Activated CD8-positive, alpha-beta memory T cell treated with anti-CD3 and anti-CD28 coated beads, Interleukin-2, amount 50 U/mL, for 24 hours (primary cell): ENCODE measurements at regions not wholly inside any gene's neighbourhood (a gene's known extent, or its start where the extent isn't known, plus 50 kb on each side); places are given as distances from the start of the nearest gene placed in this dataset.

ENCODE experiments used
- DNase-seq: peaks from one replicate; pipeline ENCODE4 v3.0.0-alpha.2; 2020; ENCODE audit errors: extremely low read depth

DNA sequence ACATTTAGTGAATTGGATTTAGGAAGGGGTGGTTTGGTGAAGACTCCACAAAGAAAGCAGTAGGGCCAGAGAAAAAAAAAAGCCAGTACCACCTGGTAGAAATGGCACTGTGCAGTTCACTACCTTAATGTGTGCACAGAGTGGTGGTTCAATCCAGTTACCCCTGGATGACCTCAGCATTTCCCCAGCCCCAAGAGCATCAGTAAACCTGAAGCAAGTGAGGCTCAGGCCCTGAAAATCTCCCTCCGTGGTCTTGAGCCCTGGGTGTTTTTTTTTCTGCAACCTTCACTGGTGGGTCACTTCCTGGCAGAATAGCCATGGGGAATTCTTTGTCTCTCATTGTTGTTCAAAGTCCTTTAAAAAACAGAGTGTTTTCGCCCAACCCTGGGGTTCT, 202.9 kb downstream of the GADD45G start:
- DNase-seq: no peak

DNA sequence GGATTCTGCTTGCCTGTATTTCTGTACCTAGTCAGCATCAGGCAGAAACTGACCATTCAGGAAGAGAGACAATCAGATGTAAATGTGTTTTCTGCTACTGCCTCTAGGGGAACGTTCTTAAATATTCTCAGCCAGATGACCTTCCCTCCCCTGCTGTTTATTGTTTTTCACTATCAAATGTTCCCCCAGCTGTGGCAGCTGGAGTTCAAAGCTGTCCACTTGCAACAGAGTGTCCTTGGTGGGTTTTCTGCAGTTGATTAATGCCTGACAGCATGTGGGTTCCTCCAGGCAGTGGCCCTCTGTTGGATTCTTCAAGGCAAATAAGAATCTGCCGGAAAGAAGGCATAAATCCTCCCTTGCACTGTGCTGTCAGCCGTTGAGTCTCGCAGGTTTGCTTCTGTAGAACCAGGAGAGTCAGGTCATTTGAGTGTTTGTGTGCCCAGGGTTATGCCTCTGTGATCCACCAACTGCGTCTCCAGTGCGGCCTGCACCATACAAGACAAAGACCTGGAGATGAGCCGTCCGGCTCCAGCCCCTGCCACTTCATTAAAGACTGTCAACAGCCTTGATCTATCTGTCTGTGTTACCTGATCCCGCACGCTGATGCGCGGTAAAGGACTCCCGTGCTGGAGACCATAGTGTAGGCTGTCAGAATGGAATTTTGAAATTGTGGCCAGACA, 203.4 kb downstream of the GADD45G start:
- no peak for DNase-seq

DNA sequence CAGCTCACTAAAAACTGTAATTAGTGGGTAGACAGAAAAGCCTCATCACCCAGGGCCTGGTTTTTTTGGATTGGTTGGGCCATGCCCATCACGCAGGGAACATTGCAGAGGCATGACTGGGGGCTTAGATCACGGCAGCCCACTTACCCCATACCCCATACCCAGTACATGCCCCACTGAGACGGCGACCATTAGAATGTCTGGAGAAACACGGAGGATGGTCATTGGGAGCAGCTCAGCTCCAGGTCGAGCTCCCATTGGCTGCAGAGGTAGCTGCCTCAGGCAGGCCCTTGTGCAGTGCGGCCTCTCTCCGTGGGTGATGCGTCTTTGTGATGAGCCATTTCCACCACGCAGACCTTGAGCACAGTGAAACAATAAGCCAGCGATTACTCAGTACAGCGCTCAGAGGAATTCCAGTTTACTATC, 204.0 kb downstream of the GADD45G start:
- no peak for DNase-seq

DNA sequence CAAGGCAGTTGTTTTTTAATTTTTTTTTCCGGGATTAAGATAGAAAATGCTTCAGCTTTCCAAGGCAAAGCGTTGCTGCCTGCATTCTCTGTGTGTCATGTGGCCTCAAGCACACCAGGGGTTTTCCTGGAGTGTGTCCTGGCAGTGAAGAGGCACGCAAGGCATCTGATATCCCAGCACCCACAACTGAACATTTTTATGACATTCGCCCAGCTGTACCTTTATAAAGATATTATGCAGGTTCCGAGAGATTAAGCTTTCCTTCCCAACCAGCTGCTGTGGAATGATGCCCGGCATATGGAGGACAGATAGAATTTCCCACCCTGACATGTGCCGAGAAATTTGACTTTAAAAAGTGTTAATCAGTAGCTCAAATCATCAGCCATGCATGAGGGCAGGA, 205.6 kb downstream of the GADD45G start:
- no peak for DNase-seq

DNA sequence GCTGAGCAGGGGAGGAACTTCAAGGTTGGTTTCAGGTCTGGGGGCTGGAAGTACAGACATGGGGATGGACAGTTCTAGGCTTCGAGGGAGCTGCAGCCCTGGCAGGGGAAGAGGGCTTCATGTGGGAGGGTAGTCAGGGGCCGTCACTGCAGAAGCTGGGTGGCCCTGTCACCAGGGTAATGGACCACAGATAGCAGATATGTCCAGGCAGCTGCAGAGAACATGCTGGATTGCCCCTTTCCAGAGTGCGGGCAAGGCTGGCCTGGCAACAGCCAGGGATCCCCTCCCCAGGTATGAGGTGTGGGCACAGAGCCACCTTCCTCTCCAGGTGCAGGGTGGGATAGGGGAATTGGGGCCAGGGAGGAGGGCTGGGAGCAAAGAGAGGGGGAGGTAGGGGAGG, 206.5 kb downstream of the GADD45G start:
- DNase-seq: no peak

DNA sequence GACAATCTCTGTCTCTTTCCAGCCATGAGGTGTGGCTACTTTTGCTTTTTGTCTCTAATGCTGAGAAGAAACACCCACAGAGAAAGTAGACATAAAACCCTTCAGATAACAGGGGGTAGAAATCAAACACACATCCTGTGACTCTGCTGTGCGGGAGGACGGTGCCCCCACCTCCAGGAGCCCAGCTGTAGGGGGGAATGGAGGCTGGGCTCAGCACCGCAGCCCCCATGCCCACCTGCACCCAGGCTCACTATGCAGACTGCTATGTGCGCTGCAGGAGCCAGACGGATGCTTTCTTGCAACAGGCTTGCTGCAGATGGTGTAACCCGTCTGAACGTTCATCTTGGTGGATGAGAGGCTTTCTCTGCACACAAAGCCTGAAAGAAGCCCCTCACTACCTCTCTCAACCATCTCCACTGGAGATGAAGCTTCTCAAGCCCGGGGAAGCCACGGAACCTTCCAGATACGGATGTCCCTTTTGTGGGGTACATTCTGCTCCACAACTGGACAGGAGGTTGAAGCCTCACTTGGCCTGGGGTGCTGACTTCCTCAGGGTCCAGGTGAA, 207.2 kb downstream of the GADD45G start:
- DNase-seq: no peak

DNA sequence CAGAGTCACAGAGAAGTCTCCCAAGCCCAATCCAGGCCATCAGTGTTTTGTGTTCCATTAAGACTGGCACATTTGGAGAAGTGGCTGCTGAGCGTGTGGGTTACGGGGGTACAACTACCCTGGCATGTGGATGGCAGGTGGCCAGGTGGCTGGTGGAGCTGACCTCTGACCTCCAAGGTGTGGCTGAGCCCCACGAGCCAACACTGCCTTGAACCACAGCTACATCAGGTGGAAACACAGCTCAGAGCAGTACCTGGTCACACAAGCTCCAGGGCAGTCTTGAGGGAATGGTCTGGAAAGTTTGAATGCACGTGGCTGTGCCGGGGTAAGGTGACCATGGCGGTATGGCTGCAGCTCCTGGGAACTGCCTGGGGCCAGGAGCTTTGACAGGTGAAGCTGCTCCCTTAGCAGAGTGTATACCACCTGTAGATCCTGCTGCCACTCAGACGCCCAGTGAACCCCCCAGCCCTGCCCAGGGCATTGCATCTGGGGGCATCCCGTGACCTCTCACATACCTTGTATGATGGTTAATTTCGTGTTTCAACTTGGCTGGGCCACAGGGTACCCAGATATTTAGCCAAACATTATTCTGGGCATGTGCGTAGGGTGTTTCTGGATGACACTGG, 207.9 kb downstream of the GADD45G start:
- DNase-seq: no peak

DNA sequence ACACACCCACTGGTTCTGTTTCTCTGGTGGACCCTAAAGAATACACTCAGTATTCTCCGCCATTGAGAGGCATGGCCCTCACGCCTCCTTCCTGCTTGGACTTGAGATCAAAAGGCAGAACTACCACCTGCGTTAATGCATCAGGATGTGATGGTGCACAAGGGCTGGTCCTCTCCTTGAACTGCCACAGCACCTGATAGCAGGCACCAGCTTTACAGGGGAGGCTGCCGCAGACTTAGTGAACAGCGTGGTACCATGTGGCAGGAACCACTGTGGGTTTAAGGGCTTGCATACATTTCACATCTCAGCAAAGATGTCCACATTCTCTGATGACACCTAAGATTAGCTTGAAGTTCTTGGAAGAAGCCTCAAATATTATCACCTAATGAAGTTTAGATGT, 208.7 kb downstream of the GADD45G start:
- DNase-seq: no peak

DNA sequence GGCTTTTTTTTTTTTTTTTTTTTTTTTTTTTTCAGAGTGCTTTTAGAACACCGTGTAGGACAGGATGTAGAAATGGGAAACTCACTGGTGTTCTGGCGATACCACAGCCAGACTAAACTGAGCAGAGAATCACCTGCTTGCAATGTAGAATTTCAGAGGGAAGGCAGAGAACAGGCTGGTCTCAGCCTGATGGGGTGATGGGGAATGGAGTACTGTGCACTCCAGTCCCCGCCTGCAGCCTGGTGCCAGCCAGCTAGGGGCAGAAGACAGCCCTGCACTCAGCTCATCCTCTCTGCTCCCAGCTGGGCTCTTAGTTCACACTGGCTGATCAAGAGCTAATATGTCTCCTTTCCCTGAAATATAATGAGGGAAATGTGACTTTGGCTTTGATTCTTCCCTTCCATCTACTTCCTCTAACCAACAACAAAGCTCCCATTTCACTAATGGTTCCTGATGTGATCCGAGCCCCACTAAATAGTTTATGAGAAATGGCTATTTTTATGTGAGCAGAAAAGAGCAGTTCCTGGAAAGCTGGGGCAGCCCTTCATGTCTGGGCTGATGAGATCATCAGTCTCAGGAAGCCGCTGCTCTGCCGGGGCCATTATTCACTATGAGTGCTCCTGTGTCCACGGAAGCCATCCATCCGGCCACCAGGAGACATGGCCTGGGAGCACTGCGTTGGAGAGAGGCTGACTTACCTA, 209.7 kb downstream of the GADD45G start:
- DNase-seq: no peak

DNA sequence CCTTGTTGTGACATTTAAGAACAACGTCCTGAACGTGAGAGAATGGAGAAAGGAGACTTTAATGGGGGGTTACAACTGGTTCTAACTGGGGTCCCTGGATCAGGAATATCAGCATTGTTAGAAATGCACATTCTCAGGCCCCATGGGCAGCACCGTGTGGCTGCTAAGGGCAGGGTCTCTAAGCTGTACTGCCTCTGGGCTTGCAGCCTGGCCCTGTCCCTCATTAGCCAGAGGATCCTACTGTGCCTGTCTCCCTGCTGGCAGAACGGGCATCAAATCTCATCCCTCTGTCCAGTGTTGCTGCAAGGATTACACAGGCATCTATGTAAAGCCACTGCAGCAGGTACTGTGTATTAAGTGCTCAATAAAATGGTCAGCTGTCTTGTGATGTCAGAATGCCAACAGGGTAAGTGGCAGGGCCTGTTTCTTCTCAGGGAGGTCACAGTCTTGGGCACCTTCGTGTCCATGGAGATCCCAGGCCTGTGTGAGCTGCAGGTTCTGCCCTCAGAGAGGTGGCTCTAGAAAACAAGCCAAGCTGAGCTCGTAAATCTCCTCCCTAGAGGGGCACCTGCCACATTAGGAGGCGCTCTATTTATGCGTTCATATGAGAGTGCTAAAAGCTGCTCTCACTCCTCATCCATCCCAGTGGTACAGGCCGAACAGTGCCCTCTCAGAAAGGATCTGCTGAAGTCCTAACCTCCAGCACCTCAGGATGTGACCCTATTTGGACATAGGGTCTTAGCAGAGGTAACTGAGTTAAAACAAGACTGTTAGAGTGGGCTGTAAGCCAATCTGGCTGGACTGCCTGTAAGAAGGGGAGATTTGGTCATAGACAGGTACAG, 210.5 kb downstream of the GADD45G start:
- DNase-seq: no peak

DNA sequence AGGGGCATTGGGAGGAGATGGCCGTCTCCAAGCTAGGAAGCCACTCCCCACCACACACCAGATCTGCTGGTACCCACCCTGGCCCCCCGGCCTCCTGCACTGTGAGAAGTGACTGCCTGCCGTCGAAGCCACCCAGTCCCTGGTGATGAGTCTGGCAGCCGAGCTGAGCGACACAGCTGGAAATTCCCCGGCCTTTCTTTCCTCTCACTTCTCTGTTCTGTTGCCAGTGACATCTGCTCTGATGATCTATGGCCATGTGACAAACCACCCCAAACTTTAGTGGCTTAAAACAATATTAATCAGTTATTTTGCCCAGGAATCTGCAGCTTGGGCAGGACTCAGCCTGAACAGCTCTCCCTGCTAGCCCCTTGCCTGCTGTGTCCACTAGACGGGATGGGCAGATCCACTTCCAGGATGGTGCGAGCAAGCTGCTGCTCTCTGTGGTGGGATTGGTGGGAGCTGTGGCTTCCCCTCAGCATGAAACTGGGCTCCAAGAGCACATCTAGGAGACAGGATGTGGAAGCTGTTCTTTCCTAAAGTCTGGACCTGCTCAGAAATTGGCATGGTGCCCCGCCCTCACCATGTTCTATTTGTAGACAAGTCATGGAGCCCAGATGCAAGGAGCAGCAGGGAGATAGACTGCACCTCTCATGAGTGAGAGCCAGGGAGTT, 211.2 kb downstream of the GADD45G start:
- DNase-seq: no peak

DNA sequence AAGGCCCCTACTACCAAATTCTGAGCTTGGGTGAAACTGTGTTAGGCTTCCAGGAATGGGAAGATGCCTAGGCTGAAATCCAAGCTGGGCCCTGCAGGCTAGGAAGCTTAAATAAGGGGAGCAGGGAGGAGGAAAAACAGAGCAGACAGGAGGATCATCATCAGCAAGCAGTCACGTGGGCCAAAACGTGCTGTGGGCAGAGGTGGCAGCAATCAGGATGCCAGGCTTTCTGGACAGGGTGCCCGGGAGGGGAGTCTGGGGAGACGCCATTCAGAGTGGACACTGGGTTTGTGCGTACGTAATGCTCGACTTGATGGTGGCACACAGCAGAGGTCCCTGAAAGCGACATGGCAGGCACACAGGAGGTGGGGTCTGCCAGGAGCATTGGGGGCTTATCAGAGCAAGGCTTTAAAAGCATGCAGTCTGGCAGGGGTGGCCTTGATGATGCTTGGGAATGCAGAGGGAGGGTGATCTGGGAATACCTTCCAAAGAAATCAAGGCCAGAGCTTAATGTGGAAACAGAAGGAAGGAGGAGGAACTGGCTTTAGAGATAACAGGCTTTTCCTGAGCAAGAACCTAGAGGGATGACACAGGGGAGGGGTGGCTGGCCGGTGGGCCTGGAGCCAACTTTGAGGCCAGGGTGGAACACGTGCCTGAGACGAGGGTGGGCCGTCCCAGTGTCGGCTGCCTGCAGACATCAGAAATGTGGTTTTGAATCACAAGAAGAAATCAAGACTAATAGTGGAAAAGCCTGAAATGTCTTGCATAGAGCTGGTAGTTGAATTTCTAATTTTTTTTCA, 212.5 kb downstream of the GADD45G start:
- no peak for DNase-seq

DNA sequence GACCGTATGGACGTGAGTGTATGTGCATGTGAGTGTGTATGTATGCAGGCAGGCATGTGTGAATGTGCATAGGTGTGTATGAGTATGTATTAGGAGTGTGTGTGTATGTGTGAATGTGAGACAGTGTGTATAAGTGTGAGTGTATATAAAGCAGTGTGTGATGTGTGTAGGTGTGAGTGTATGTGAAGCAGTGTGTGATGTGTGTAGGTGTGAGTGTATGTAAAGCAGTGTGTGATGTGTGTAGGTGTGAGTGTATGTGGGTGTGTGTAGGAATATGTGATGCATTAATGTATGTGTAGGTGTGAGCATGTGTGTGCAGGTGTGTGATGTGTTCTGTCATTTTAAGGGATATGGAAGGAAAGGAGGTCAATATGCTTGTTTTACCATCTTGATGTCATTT, 215.5 kb downstream of the GADD45G start:
- DNase-seq: no peak

DNA sequence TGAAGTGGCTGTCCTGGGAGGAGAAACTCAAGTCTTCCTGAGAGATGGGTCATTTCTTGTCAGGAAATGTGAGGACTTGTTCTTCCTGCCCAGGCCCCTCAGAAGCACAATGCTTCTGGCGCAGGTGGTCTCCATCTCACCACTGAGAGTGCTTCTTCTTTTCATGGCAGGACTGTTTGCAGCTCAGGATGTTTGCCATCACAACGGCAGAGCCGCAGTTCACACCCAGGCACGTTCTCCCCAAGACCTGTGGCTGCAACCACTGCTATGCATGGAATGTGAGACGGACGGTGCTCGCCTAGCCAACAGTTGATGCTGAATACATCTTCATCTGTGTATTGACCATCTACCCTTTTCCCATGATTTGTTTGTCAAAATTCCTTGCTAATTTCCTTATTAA, 216.3 kb downstream of the GADD45G start:
- DNase-seq: no peak

DNA sequence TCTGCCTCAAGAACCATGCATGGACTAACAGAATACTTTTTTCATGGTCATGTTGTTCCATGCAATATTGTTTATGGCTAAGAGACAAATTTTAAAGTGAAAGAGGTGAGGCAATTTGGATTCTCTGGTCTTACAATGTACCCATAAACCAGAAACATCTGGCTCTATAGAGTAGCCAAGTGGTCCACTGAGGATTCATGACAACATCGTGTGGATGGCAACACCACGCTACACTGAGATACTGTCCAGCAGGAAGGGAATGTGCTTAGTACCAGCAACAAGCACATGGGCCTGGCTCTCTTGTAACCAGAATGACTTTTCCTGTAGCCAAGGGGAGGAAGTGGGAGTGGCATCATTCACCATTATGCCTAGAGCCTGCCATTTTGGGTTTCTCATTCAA, 218.2 kb downstream of the GADD45G start:
- DNase-seq: no peak

DNA sequence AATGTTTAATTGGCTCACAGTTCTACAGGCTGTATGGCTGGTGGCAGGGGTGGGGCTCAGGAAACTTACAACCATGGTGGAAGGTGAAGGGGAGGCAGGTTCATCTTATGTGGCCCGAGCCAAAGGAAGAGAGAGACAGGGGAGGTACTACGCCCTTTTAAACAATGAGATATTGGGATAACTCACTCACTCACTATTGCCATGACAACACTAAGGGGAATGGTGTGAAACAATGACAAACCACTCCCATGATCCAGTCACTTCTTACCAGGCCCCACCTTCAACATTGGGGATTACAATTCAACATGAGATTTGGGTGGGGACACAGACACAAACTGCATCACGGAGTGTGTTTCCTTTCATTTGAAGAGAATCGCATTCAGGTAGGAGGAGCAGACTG, 220.9 kb downstream of the GADD45G start:
- DNase-seq: no peak

DNA sequence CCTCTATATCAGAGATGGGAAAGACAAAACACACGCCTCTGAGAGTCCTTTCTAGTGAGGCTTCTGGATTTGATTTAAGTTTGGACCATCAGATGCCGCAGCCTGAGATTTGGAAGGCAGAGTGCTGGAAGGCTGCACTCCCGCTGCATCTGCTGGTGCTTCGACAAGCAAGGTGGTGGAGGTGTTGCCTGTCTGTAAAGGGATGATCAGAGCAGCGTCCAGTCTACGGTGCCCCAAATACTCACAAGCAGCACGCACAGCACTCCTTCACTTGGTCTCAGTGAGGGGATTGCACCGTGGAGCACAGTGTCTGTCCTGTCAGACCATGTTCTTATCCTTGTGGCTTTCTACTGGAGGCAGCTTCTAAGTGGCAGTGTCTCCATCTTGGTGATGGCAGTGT, 221.4 kb downstream of the GADD45G start:
- no peak for DNase-seq

DNA sequence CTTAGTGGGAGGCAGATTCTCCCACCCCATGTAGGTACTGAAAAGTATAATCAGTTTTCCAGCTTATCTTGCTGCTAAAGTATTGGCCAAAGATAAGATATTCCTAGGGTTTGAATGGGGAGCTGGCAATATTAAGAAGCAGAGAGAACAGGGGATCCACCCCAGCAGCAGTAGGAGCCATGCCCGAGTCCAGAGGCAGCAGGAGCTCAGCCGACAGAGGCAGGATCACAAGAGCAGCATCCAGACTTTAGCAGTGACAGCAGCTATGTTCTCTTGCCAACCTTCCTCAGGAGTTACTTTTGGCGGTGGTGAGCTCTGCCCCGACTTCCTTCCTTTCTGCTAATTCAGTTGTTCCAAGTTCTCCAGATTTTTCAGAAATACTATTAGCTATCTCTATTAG, 224.5 kb downstream of the GADD45G start:
- DNase-seq: no peak

DNA sequence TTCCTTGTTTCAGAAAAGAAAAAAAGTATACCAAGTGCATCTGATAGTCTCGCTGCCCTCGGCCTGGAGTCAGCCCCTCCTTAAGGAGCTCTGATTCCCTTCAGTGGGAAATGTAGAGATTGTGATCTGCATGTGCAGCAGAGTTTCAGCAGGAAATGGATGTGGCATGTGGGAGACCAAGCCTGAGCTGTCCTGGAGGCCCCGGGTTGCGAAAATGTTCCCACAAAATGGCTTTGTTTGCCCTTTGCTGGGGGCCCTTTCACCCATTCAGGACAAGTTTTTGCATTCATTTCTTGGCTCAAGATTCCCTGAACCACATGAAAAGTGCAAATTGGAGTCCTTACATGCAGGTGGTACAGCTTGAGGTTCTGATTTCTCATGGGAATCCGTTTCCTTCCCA, 230.9 kb downstream of the GADD45G start:
- DNase-seq: no peak

DNA sequence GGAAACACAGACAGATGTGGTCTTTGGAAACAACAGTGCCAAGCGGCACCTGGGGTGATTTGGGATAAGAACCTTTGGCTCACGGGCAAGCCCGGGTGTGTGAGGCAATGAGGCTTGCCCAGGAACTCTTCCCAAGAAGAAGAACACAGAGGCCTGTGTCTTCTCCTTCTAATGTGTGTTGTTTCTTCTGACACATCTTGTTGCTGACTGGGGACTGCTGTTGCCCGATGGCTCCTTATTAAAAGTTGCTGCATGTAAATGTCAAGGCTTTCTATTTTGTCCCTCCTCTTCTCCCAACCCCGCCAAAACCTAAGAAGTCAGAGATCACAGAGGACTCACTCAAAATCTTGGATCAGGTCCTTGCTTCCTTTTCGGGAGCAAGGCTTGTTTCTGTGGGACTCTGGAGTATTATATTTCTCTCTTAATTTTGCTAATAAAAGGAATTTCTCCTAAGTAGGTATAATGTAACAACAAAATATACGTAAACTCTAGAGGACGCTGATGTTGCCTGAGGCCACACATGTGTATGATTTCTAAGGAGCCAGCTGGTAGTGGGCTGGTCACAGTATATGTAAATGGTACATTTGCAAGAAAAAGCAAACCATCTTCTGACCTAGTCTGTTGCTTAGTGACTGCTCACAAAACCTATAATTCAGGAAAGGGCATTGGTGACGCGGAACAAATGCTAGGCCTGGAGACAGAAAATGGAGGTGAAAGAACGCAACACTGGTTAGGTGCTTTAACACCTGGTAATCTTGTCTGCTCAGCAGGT, 232.5 kb downstream of the GADD45G start:
- no peak for DNase-seq
